Glomerular visceral epithelial cell (primary cell): ENCODE measurements at regions not wholly inside any gene's neighbourhood (a gene's known extent, or its start where the extent isn't known, plus 50 kb on each side); places are given as distances from the start of the nearest gene placed in this dataset.

Source experiments
- DNase-seq: peaks from one replicate; pipeline ENCODE4 v3.0.0-alpha.2; 2016; ENCODE audit errors: extremely low spot score

DNA sequence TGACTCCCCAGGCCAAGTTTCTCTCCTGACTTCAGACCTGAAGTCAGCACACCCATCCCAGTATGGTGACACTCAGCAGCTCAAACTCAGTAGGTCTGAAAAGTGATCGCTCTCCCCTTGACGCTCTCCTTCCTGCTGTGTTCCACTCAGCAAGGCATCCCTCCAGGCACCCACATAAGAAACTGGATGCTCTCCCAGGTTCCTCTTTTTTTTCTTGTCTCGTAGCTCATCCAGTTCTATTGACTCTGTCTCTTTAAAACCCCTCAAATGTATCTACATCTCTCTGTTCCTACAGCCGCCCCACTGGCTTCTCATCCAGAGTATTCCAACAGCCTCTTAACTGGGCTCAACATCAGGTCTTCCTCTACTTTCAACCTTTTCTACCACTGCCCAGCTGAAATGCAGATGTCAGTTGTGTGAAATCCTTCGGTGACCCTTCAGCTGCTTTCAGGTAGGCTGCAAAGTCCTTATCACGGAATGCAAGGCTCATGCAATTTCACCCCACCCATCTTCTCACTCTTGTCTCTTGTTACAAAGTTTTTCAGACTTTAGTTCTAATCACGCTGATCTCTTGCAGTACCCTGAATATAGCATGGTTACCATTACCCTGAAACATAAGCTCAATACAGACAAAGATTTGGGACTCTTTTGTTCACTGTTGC, 286.2 kb upstream of the POU3F1 start:
- DNase-seq: no peak

- DNase-seq: no peak
Measured at GRCh38 chr1:38331496-38332210, 285.1 kb upstream of the POU3F1 start.

DNA sequence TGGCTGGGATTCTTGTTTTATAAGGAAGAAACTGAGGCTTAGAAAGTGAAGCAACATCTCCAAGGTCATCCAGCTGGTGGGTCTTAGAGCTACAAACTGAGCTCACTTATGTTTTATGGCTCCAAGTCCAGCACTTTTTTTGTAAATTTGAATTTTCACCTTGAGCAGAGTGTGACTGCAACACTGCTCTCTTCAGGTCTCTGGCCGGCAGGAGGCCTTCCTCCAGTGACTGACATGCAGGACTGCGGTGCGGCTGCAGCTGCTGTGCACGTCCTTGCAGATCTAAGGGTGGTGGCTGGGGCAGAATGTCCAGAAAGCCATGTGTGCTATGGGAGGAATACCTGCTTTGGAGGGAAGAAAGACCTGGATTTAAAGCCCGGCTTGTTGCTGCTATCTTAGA, 284.2 kb upstream of the POU3F1 start:
- DNase-seq: no peak

DNA sequence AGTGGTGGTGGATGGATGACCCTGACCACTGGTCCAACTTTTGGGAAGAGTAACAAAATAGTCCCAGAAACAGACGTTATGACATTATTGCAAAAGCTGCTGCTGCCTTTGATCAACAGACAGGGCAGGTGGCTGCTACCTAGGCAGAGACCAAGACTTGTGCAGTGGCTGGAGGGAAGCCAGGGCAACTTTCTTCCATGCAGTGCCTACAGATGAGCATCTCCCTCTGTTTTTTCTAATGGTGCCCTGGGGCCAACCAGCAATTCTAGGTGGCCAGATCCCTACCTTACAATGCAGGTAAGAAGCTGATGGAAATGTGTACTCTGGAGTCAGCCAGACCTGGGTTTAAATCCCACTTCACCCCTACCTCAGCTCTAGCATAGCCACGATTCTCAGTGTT, 283.1 kb upstream of the POU3F1 start:
- no peak for DNase-seq

DNA sequence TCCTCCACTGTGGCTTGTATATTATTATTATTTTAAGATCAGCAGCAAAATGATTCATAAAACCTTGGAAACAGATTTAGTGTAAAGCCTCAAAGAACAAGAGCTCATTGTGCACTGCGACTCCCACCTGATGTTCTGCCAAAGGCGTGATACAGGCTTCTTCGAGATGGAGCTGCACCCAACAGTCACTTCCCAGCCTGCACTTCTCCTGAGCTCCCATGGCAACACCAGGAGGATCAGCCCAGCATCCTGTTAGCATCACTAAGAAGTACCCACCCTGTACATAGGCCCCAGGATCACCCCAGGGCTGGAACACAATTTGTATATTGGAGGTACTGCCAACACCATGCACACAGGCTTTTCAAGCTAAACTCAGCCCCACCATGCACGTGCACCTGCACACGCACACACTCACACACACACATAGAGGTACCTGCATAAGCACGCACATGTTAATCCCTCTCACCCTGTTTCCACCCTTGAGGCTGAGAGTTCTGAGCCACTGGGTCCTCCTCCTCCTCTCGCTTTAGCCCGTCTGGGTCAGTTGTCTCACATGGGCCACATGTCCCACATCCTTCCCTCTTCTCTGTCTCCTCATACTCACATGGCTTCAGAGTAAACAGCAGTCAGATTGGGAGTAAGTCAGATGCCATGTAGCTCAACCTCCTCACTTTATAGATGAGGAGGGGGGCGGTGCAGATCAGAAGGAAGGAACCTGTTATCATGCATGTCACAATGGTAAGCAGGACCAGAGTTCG, 281.9 kb upstream of the POU3F1 start:
- no peak for DNase-seq

DNA sequence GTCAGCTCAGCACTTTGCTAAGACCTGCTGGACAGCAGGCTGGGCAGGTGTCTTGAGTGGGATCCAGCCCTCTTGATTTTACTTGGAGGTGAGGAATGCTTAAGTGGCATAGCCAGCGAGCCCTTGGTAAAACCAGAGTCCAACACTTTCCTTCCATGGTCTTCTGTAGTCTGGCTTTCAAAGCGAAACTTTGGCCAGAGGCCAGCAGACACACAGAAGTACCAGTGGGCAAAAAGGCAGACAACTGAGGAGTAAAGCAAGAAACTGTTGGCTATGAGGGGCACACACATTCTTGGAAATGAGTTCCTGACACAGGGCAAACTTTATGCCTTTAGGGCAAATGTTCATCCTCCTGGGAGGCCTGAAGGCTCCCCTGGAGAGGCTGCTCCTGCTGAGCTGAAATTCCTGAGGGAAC, 281.0 kb upstream of the POU3F1 start:
- DNase-seq: no peak

DNA sequence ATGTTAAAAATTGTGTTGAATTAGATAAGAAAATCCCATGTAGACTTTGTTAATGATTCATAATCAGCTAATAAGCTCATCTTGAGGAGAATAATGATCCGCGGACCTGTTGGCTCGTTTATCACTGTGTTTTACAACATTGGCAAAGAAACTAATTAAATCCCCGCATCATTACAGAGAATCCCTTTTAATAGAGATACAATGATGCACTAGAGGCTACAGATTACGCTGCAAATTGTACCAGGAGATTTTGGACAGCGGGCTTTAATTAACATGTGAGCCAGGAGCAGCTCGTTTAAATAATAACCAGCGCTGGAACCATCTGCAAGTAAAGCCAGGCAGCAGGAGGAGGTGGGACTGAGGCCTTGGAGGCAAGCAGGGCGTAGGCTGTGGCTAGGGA, 280.3 kb upstream of the POU3F1 start:
- DNase-seq: no peak

DNA sequence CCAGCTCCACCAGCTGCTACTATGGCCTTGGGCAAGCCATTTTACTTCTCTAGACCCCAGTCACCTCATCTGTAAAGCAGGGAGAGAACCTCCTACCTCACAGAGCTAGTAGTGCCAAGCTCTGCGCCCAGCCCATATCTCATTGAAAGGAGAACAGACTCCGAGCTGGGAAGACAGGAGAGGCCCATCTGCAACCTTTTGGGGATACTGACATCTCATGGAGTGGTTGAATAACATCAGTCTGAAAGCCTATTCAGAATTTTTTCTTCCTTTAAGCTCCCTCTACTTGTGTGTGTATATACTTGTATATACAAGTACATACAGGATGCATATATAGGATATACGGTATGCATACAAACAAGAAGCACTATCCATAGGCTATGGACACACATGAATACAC, 279.5 kb upstream of the POU3F1 start:
- no peak for DNase-seq

- DNase-seq: no peak
Measured at GRCh38 chr1:38312753-38313152, 266.2 kb upstream of the POU3F1 start.

- DNase-seq: no peak
Measured at GRCh38 chr1:38310079-38310478, 263.5 kb upstream of the POU3F1 start.

GRCh38 chr1:38308780-38309179, 262.2 kb upstream of the POU3F1 start:
- DNase-seq: no peak

DNA sequence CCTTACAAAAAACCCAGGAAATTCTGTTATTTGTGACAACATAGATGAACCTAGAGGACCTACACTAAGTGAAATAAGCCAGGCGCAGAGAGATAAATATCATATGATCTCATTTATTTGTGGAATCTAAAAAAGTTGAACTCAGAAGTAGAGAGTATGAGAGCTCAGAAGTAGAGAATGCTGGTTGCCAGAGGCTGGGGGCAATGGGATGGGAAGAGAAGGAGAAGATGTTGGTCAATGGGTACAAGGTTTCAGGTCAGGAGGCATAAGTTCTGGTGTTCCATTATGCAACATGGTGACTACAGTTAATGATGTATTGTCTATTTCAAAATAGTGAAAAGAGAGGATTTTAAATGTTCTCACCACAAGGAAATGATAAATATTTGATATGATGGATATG, 259.1 kb upstream of the POU3F1 start:
- DNase-seq: no peak

DNA sequence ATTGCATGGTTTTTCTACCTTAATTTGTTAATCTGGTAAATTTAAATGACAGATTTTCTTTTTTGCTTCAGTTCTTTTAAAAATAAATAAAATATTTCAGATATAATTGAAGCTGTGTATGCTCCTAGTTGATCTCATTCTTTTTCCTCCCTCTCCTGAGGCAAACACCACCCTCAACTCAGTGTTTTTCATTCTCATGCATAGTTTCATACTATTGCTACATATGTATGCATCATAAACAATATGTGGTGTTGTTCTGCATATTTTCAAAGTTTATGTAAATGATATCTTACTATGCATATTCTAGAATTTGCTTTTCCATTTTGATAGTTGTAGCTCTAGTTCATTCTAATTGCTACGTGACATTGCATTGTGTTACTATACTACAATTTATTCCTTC, 257.2 kb upstream of the POU3F1 start:
- DNase-seq: no peak

DNA sequence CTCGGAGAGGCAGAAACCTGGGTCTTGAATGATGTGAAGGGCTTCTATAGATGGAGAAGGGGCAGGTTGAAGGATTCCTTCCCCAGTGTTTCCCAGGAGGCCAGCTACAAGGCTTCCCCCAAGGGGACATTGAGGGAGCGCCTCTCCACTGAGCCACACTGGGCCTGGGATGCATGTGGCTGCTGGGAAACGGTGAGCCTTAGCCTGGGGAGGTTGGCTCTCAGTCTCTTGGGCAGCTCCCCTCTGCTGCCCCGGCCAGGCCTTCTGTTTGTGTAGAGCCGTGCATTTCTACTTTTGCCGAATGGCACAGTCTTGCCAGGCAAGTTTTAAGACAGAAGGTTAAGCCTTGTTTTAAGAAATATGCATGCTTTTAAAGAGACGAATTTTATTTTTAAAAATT, 254.4 kb upstream of the POU3F1 start:
- DNase-seq: no peak

DNA sequence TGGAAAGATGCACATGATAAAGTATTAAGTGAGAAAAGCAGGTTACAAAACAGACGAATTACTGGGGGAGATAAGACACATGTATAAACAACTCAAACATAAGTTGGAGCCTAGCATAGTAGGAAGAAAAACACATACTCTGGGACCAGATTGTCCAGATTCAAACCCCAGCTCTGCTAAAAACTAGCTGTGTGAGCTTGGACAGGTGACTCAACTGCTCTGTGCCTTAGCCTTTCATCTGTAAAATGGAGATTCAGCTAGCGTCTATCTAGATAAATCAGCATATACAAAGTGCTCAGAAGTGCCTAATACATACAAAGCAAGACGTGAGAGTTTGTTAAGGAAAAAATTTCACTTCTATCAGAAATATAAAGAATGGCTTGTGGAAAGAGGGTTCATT, 254.0 kb upstream of the POU3F1 start:
- no peak for DNase-seq

- no peak for DNase-seq
Measured at GRCh38 chr1:38297842-38298241, 251.2 kb upstream of the POU3F1 start.

GRCh38 chr1:38297246-38297645, 250.7 kb upstream of the POU3F1 start:
- DNase-seq: no peak

DNA sequence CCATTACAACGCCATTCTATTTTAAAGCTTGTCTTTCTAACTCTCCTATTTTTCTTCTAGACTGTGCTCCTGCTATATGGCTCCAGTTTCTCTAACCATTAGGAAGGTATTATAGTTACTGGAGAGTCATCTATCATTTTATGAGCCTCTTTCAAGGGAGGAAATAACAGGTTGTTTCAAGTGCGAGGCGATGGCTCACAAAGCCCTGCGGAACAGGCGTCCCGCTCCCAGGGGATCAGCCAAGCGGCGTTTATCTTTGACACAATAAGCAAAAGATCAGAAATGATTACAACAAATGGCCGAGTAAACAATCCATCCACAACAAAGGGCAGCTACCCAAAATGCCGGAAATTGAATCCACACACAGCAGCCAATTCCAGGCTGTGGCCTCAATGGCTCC, 249.5 kb upstream of the POU3F1 start:
- no peak for DNase-seq

DNA sequence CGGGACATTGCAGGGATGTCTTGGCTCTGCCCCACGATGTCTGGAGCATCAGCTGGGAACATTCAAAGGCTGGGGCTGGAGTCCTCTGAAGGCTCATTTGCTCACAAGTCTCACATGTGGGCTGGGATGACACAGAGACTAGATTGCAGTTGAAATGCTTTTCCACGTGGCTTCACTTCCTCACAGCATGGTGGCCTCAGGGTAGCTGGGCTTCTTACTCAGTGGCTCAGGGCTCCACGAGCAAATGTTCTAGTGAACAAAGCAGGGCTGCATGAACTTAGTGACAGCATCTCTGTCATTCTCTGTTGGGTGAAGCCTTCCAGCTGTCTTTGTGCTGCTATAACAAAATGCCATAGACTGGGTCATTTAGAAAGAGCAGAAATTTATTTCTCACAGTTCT, 247.0 kb upstream of the POU3F1 start:
- DNase-seq: no peak

DNA sequence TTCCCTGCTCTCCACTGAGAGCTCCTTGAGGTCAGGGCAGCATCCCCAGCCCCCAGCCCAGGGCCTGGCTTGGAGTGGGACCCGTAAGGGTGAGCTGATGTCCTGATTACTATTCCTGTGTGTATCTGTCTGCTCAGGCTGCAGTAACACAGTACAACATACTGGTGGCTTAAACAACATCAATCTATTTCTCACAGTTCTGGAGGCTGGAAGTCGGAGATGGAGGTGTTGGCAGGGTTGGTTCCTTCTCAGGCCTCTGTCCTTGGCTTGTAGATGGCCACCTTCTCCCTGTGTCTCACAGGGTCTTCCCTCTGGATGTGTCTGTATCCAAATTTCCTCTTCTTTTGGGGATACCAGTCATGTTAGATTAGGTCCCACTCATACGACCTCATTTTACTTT, 246.4 kb upstream of the POU3F1 start:
- DNase-seq: no peak

- no peak for DNase-seq
Measured at GRCh38 chr1:38291906-38292521, 245.4 kb upstream of the POU3F1 start.

GRCh38 chr1:38291336-38291735, 244.7 kb upstream of the POU3F1 start:
- no peak for DNase-seq

GRCh38 chr1:38289034-38289433, 242.4 kb upstream of the POU3F1 start:
- no peak for DNase-seq
